ENCODE measurements at regions not wholly inside any gene's neighbourhood (a gene's known extent, or its start where the extent isn't known, plus 50 kb on each side); places are given as distances from the start of the nearest gene placed in this dataset.

DNA sequence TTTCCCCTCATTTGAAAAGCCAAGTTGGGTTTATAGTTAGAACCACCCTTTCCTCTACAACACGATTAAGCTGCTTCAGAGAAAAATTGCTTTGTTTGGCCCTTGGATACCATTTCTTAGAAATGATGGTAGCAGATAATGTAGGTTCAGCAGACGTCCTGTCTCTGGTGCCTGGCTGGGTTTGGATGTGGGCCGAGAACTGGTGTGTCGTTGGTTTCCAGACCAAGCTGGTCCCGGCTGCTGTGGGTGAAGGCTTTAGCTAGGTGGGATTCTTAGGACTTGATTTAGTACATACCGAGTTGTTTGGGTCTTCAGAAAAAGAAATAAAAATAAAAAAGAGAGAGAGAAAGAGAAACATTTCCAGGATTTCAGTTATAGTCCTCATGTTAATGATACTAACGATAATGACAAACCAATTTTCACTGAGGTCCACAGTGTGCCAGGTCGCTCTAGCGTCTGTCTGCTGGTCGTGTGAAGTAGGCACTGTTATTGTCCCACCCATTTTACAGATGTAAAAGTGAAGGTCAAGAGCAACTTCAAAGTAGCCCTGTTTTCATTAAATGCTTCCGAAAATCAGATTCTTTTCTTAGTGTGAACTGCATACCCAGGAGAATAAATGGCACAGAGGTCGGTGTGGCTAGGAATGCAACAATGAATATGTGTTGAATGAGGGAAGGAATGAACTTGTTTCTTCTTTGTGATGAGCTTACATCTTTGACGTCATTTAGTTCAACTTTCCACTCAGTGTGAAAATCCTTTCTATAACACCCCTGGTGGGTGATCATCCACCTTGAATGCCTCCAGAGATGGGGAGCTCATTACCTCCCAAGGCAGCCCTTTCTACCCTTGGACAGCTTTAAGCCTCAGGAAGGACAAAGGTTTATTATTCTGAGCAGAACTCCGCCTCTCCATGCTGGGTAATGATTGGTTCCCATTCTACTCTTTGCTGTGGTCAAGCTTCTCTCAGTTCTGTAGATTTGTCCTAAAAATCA, 115.9 kb downstream of the INHBB start:
- no peak for DNase-seq

GRCh38 chr2:120463527-120463926, 117.6 kb downstream of the INHBB start:
- no peak for DNase-seq

DNA sequence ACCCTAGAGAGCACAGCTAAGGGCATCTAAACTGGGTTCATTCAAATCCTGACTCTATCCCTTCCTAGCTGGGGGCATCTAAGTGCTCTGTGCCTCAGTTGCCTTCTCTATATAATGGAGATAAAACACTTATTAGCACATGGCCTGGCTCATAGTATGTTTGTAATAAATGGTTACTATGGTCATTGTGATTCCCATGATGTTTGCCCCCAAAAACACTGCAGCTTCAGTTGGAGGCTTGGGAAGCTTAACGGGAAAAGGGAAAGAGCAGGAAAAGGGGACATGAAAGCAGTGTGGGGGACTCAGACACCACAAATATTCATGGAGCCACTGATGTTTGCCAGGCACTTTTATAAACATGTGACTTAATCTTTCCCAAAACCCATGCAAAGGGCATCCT, 118.1 kb downstream of the INHBB start:
- no peak for DNase-seq

GRCh38 chr2:120464448-120464931, 118.6 kb downstream of the INHBB start:
- DNase-seq, result no peak

DNA sequence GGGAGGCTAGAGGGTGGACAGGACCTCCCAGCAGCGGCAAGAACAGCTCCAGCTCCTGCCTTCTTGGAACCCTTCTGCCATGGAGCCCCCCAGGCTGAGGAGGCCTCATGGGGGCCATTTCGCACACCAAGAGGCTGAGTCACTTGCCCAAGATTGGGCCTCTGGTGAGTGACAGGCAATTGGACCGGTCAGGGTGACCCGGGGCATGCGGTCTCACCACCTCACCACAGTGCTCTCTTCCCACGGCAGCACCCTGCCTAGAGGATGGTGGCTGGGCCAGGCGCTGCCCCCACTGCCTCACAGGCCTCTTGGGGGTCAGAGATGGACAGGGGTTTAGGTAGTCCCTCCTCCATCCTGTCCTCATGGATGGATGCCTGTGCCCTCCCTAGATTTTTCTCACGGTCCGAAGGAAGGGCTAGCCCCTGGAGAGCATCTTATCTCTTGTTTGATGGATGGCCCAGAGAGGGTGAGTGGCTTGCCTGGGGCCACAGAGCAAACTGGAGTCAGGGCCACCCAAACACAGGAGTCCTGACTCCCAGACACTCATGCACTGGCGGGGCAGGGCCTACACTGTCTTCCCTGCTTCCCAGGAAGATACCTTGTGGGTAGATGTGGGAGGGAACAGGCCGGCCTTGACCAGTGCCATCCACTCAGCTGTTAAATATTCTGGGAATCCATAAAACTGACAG, 119.2 kb downstream of the INHBB start:
- no peak for DNase-seq

- DNase-seq, result no peak
Observed at GRCh38 chr2:120465701-120465988, 119.7 kb downstream of the INHBB start.

DNA sequence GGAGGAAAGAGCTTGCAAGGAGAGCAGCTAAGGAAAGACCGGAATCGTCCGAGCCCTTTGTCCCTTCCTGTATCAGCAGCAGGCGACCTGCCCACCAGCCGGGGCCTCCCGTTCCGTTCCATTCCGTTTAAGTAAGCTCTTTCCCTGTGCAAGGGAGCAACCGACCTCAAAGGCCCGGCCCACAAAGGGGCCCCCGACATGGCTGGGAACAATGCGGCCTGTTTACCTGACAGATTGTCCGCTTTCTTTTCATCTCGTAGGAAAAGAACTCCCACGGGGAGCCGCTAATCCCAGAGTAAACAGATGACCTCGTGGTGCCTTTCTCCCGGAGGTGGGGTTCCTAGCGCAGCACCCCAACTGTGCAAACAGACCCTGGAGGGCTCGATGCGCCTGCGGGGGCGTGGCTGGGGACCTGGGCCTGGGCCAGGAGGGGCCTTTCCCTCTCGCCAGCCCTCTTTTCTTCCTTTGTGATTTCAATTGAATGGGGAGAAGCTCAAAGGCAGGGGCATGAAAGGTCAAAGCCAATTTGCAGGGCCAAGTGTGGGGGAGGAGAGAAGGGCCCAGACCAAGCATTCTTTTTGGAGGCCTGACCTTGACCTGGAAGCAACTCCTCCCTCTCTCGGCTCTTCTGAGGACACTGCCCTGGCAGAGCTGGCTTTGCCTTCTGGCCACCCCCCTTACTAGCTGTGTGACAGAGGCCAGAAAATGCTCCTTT, 120.2 kb downstream of the INHBB start:
- DNase-seq, result no peak

DNA sequence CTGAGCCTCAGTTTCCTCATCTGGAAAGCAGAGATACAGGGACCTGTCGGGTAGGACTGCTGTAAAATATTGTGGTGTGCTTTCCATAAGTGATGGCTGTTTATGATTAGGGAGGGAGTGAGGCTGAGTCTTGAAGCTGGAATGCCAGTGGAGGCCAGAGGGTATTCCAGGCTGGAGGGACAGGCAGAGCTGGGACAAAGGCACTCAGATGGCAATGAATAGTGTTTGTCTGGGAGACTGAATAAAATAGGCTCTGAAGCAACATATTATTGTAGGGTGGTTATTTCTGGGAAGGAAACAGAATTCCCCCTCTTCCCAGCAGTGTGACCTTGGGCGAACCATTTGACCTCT, 120.7 kb downstream of the INHBB start:
- no peak for DNase-seq

GRCh38 chr2:120468136-120468535, 122.2 kb downstream of the INHBB start:
- no peak for DNase-seq

DNA sequence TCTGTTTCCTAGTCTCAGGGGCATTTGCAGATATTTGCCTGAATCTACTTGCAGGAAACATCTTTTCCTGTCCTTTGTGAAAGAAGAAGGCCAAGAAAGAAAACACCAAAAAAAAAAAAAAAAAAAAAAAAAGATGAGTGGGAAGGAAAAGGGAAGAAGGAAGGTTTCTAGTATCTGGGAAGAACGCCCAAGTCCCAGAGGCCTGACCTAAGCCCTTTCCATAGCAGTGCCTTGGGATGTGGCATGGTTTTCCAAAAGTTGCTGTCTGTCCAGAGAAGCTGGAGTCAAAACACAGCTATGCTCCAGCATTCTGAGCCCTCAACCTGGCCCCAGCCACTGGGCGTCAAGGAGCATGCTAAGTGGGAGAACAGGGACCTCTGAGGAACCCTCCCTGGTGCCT, 123.5 kb downstream of the INHBB start:
- no peak for DNase-seq

DNA sequence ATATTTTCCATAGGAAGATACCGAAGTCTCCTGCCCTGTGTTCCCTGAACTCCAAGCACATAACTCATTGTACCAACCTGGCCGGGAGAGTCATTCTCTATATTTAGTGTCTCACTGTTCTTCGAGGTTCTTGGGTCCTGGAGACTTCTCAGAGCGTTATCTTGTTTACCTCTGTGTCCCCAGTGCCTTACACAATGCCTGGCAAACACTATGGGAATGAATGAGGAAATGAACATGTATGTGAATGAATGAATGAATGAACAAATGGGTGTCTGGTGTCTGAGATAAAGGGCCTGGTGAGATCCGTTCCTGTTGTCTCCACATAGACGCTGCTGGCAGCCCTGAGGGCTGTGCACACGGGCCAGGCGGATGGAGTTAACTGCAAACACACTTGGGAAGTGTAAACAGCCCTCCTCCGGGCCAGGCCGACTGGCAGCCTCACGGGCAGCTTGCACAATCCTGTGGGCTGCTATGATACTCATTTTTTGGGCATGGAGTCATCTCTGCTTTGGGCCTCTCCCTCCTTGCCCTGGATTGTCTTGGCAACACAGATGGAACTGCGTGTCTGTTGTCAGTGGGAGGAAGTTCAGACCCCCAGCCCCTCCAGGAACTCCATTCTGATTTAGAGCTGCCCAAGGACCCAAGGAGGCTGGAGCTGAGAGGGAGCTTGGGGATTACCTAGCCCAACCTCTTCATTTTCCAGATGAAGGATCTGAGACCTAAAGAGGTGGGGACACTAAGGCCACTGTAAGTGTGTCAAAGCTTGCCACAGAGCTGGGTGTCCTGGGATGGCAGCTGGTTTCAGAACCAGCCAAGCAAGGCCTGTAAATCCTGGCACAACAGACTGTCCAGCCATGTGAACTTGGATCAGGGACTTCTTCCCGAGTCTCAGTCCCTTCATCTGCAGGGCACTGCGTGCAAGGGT, 124.4 kb downstream of the INHBB start:
- DNase-seq, result peak; percentile 16

- DNase-seq, result no peak
Observed at GRCh38 chr2:120471166-120471565, 125.2 kb downstream of the INHBB start.

- DNase-seq, result no peak
Observed at GRCh38 chr2:120472031-120472430, 126.1 kb downstream of the INHBB start.

- no peak for DNase-seq
Observed at GRCh38 chr2:120472891-120473309, 127.0 kb downstream of the INHBB start.

DNA sequence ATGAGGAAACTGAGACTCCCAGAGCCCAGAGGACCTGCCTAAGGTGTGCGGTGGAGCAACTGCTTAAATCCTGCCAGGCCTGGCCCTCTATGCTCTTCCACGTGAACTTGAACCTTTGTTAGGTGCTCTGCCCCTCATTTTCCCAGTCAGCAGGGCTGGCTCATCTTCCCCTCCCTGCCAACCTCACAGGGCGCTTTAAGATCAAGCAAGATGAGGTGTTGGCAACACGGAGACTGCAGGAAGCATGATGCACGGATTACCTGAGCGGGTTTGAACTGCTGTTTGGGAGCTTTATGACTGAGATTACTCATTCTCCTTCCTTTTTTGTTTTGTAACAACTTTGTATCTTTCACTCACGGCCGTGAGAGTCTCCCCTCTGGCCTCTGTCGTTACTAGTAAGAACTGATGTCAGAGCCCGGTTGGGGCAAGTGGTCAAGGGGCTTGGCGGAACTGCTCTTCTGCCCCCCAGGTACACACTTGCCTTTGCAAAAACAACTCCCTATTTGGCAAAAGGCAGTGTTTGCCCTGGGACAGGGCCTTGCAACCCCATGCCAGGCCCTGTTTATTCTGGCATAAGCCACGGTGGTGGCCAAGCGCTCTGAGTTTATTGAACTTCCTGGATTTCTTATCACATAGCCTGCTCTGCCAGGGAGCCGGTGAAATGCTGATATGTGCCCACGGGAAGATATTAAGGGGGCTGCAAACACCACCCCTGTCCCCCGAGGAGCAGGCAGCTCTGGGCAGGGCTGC, 127.8 kb downstream of the INHBB start:
- DNase-seq, result no peak

- DNase-seq, result no peak
Observed at GRCh38 chr2:120474486-120474885, 128.6 kb downstream of the INHBB start.

DNA sequence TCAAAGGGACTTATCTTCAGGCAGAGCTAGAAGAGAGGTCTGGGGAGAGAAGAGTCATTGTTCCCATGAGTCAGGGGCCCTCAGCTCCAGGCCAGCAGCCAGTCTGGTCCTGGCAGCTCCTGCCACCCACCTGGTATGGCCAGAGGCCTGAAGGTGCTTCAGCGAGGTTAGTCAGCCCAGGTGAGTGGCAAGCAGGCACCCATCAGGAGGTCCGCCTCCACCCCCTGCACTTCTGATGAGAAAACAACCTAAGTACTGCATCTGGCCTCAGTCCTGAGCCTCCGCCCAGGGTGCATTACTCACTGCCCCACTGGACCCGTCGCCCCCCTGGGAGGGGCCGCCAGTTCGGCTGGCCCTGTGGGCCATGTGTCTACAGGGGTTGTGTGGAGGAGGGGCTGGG, 130.2 kb downstream of the INHBB start:
- DNase-seq, result no peak

- no peak for DNase-seq
Observed at GRCh38 chr2:120477198-120477597, 131.3 kb downstream of the INHBB start.

DNA sequence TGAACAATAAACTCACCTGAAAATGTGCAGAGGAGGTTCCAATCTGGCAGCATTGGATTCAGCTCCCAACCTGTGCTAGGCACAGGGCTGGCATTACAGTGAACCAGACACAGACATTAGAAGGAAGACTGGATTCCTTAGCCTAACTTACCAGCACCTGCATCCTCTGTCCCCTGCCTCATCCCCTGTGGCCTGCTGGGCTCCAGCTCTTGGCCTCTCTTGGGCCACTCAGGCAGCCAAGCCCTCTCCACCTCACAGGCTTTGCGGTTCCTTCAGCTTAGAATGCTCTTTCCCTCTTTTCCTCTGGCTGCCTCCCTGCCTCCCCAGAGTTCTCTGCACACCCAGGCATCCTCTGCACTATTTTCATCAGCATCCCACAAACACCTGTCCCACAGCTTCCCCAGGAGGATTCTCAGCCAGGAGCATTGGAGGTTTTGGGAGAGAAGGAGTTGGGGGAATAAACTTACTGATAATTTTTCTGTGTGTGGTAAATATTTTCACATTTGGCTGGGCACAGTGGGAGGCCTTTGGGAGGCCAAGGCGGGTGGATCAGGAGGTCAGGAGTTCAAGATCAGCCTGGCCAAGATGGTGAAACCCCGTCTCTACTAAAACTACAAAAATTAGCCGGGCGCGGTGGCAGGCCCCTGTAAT, 132.0 kb downstream of the INHBB start:
- DNase-seq, result no peak

DNA sequence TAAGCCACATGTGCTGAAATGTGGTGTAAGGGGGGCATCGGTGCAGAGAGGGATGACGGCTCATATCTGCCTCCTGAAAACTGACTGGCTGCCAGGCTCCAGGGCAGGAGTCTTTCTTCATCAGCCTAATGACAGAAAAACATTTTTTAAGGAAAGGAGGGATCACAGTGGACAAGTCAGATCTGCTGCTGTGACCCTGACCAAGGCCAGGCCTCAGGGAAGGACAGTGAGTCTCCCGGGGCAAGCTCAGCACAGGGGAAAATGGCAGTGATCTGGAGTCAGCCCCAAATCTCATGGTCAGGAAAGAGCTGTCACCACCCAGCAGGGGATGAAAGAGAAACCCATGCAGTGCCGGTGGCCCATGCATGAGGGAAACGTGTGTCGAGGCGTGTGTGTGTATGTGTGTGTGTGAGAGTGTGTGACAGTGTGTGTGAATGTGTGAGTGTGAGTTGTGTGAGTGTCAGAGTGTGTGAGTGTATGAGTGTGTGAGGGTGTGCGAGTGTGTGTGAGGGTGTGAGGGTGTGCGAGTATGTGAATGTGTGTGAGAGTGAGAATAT, 134.5 kb downstream of the INHBB start:
- no peak for DNase-seq

DNA sequence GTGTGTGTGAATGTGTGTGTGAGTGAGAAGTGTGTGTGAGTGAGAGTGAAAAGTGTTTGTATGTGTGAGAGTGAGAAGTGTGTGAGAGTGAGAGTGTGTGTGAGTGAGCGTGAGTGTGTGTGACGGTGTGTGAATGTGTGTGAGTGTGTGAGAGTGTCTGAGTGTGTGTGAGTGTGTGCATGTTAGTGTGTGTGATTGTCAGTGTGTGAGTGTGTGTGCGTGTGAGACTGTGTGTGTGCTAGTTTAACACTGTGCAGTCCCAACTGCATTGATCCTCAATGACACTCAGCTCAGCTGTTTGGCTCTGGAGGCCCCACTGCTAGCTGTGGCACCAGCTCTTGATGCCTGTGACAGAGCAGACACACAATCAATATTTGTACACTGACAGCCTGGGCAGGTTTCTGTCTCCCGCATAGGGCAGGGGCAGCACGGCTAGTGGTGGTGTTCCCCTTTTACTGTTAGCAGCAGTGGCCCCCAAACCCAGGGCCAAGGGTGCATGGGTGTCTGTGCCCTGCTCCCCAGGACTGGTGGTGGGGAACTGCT, 135.0 kb downstream of the INHBB start:
- no peak for DNase-seq
